ACHN (cell line): ENCODE measurements at regions not wholly inside any gene's neighbourhood (a gene's known extent, or its start where the extent isn't known, plus 50 kb on each side); places are given as distances from the start of the nearest gene placed in this dataset.
"Not testable (repeated sequence)": the region's sequence is repeated elsewhere in the genome, so short reads cannot be mapped to it uniquely, and the experiment has no call there.

ENCODE experiments used
- DNase-seq: peaks from one replicate; pipeline ENCODE4 v3.0.0-alpha.2; 2015
- in situ Hi-C: cut with HindIII; loops from 2 replicates; pipeline ENCODE4 v1.10.0; 2017; ENCODE audit warnings: low sequenced_read_pairs, low pct_ligation_motif_present, low pct_unique_long_range_greater_than_20kb

- DNase-seq = no peak
- in situ Hi-C loops = no loop called here
Measured at GRCh38 chr4:104044369-104044768, 324.6 kb upstream of the TACR3 start.

DNA sequence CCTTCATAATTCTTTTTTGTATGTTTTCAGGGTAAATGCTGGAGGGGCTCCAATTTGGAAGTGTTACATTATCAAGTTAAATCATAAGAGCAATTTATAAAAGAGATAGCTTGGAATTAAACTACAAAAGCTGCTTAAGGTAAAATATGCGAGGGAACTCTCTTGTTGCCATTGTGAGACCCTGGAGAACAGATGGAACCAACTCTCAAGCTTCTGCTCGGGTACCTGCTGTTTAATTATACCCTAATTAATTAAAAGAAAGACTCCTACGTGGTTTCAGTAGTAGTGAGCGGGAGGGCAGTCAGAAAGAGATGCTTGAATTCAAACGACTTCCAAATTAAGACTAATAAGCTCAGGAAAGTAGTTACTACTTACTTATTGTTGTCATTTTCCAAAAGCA, 313.1 kb upstream of the TACR3 start:
- in situ Hi-C loops = no loop called here
- DNase-seq = no peak

GRCh38 chr4:104025251-104025650, 305.5 kb upstream of the TACR3 start:
- in situ Hi-C loops = no loop called here
- no peak for DNase-seq

GRCh38 chr4:104022831-104023230, 303.0 kb upstream of the TACR3 start:
- no peak for DNase-seq
- in situ Hi-C loops = no loop called here

GRCh38 chr4:104022226-104022625, 302.4 kb upstream of the TACR3 start:
- in situ Hi-C loops = no loop called here
- DNase-seq = no peak

DNA sequence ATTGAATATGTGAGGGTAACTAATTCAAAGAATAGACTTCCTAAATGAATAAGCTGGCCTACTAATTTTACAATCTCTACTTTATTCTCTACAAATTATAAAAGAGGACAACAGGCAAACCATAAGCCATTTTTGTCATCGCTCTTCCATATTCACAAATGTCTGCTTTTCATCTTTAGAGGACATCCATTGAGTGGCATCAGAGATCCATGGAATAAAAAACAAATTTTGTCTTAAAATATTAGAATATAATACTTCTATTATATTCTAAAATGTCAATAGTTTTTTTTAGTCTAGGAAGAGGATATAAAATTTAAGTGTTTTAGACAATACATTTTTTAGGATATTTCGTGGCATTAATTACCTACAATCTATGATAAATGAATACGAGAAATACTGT, 300.9 kb upstream of the TACR3 start:
- in situ Hi-C loops = no loop called here
- no peak for DNase-seq

DNA sequence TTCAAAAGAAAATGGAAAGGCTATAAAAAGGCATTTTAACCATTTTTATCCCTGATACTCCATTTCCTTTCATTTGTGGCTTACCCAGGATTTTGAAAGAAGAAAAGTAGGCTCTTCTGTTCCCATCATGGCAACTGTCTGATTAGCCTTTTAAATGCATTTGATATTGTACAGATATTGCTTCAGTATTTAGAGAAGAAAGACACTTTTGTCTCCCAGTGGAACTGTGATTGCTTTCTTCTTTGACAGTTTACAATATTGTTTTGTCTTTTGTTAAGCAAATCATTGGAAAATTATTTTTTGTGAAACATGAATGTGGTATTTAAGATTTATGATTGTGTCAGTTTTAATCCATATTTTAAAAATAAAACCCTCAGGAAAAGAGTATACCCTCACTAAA, 297.4 kb upstream of the TACR3 start:
- DNase-seq = no peak
- in situ Hi-C loops = no loop called here

- in situ Hi-C loops = no loop called here
- peak; percentile 17 for DNase-seq
Measured at GRCh38 chr4:104015680-104016079, 295.9 kb upstream of the TACR3 start.

DNA sequence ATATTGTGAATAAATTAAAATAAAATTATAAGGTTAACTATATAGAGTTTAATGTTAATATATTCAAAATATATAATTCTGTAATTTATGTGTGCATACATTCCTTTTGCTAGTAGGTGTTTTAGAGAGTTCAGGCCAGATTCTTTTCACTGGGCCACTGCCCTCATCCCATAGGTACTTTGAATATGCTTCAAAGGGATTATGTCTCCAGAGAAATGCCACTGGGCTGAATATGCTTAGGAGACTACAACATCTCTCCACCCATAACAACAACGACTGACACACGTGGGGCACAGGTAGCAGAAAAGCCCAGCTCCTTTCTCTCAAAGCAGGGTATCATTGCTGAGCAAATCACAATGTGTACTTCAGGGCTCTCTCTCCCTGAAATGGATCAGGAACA, 290.9 kb upstream of the TACR3 start:
- DNase-seq = no peak
- in situ Hi-C loops = no loop called here

GRCh38 chr4:104002318-104002717, 282.5 kb upstream of the TACR3 start:
- DNase-seq, in situ Hi-C loops: not testable (repeated sequence)

- in situ Hi-C loops = no loop called here
- no peak for DNase-seq
Measured at GRCh38 chr4:103998756-103999155, 279.0 kb upstream of the TACR3 start.

GRCh38 chr4:103996637-103997036, 276.9 kb upstream of the TACR3 start:
- in situ Hi-C loops = no loop called here
- peak; percentile 90 for DNase-seq

DNA sequence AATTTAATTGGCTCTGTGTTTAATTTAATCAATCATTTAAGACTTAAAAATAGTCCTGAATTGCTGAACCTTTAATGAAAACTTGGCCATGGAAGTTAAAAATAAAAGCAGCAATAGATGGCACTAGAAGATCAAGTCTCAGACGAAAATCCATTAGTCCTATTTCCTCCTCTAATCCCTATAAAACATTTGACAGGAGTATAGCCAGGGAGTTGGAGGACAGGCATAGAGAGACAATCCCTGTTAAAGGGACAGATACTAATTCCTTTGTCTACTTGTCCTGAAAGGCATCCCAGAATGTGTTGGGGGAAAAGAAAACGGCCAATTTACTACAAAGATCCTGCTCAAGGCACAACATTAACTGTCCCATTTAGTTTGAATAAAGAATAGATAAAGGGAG, 276.3 kb upstream of the TACR3 start:
- in situ Hi-C loops = no loop called here
- DNase-seq = peak; percentile 57

GRCh38 chr4:103994059-103994458, 274.3 kb upstream of the TACR3 start:
- DNase-seq = peak; percentile 13
- in situ Hi-C loops = no loop called here

DNA sequence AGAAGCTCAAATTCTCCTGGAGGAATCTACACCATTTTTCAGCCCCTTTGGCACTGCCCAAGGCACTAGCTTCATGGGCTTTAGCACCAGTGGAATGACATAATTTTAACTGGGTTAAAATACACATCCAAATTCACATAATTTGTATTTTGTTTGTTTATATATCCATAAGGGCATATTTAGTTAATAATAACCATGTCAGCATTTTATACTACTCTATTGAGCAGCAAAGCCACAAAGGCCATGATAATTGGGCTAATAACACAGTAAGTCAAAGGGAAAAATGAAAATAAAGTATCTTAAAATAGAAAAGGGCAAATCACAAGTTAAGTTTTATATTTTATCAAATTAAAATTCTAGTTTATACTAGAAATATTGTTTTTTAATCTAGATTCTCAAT, 262.7 kb upstream of the TACR3 start:
- in situ Hi-C loops = no loop called here
- no peak for DNase-seq

- no peak for DNase-seq
- in situ Hi-C loops = no loop called here
Measured at GRCh38 chr4:103948244-103949018, 228.6 kb upstream of the TACR3 start.

DNA sequence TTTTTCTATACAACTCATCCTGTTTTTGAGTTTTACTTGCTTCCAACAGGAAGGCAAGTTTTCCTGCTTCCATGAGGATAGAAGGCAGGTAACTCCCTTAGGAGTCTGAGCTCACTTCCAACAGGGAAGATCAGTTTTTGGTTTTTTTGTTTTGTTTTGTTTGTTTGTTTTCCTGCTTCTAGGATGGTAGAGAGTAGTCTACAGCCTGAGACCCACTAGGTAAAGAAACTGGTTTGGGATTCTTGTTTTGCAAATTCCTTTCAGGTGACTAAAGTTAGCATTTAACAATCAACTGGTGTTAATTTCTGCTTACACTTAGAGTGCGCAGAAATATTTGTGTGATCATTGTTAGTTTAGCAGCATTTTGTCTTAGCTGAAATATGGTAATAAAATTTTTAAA, 227.8 kb upstream of the TACR3 start:
- in situ Hi-C loops = no loop called here
- no peak for DNase-seq

- in situ Hi-C loops, DNase-seq: not testable (repeated sequence)
Measured at GRCh38 chr4:103946621-103947268, 227.0 kb upstream of the TACR3 start.

GRCh38 chr4:103938488-103938887, 218.7 kb upstream of the TACR3 start:
- in situ Hi-C loops = no loop called here
- no peak for DNase-seq

DNA sequence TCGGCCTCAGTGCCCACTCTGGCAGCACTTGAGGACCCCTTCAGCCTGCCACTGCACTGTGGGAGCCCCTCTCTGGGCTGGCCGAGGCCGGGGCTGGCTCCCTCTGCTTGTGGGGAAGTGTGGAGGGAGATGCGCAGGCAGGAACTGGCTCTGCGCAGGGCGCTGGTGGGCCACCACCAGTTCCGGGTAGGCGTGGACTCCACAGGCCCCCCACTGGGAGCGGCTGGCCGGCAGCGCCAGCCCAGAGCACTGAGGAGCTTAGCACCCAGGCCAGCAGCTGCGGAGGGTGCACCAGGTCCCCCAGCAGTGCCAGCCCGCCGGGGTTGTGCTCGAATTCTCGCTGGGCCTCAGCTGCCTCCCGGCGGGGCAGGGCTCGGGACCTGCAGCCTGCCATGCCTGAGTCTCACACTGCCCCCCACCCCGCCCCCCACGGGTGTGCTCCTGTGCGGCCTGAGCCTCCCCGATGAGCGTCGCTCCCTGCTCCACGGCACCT, 216.9 kb upstream of the TACR3 start:
- in situ Hi-C loops = no loop called here

More for the DNA sequence above, 216.9 kb upstream of the TACR3 start:
- no peak for DNase-seq
